GM18519 (cell line): ENCODE measurements at regions not wholly inside any gene's neighbourhood (a gene's known extent, or its start where the extent isn't known, plus 50 kb on each side); places are given as distances from the start of the nearest gene placed in this dataset.
"Not testable (repeated sequence)": the region's sequence is repeated elsewhere in the genome, so short reads cannot be mapped to it uniquely, and the experiment has no call there.

ENCODE experiments used
- ATAC-seq: cut with Tn5 transposase; IDR thresholded peaks from one replicate; pipeline ENCODE4 v1.9.1; 2021; ENCODE audit warnings: mild to moderate bottlenecking, moderate library complexity; ENCODE audit not compliant: unreplicated experiment, low FRiP score

- ATAC-seq: not testable (repeated sequence)
Observed at GRCh38 chr7:97234494-97234893, 117.0 kb downstream of the SDHAF3 start.

GRCh38 chr7:97246317-97246716, 128.8 kb downstream of the SDHAF3 start:
- no peak for ATAC-seq

GRCh38 chr7:97258187-97258586, 140.7 kb downstream of the SDHAF3 start:
- ATAC-seq: not testable (repeated sequence)

GRCh38 chr7:97269741-97270140, 152.2 kb downstream of the SDHAF3 start:
- ATAC-seq: no peak

GRCh38 chr7:97270280-97270679, 152.8 kb downstream of the SDHAF3 start:
- ATAC-seq: no peak

GRCh38 chr7:97271619-97272018, 154.1 kb downstream of the SDHAF3 start:
- ATAC-seq: no peak

- peak; percentile 95 for ATAC-seq
Observed at GRCh38 chr7:97272237-97272975, 154.9 kb downstream of the SDHAF3 start.

- ATAC-seq: no peak
Observed at GRCh38 chr7:97275475-97275874, 158.0 kb downstream of the SDHAF3 start.

- ATAC-seq: no peak
Observed at GRCh38 chr7:97280950-97281349, 163.5 kb downstream of the SDHAF3 start.

- no peak for ATAC-seq
Observed at GRCh38 chr7:97285348-97285747, 167.8 kb downstream of the SDHAF3 start.

GRCh38 chr7:97293031-97293430, 175.5 kb downstream of the SDHAF3 start:
- ATAC-seq: no peak

GRCh38 chr7:97298561-97298960, 181.1 kb downstream of the SDHAF3 start:
- ATAC-seq: no peak

- ATAC-seq: no peak
Observed at GRCh38 chr7:97305589-97305988, 188.1 kb downstream of the SDHAF3 start.

GRCh38 chr7:97307521-97308108, 190.1 kb downstream of the SDHAF3 start:
- peak; percentile 75 for ATAC-seq

GRCh38 chr7:97313900-97314299, 196.4 kb downstream of the SDHAF3 start:
- ATAC-seq: no peak

- no peak for ATAC-seq
Observed at GRCh38 chr7:97317575-97317974, 200.1 kb downstream of the SDHAF3 start.

GRCh38 chr7:97329871-97330270, 212.4 kb downstream of the SDHAF3 start:
- ATAC-seq: not testable (repeated sequence)

- ATAC-seq: no peak
Observed at GRCh38 chr7:97337849-97338248, 220.4 kb downstream of the SDHAF3 start.

GRCh38 chr7:97342512-97342911, 225.0 kb downstream of the SDHAF3 start:
- no peak for ATAC-seq

GRCh38 chr7:97346349-97346748, 228.9 kb downstream of the SDHAF3 start:
- no peak for ATAC-seq

- ATAC-seq: no peak
Observed at GRCh38 chr7:97351488-97351887, 234.0 kb downstream of the SDHAF3 start.

GRCh38 chr7:97357459-97357858, 240.0 kb downstream of the SDHAF3 start:
- no peak for ATAC-seq
